ENCODE measurements at regions not wholly inside any gene's neighbourhood (a gene's known extent, or its start where the extent isn't known, plus 50 kb on each side); places are given as distances from the start of the nearest gene placed in this dataset.

DNA sequence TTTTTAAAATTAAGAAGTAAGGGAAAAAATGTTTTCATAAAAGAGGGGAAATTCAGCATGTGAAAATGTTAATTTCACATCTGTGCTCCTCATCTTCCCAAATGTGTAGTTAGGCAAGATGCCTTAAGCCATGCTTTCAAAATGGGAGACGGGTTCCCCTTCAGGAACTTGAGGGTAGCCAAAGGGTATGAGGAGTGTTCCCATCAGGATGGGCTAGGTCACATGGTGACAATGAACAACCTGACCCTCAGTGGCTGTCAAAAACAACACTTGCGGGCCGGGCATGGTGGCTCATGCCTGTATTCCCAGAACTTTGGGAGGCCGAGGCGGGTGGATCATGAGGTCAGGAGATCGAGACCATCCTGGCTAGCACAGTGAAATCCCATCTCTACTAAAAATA is 178.0 kb downstream of the ACTL7B start:
- DNase-seq (ENCODE audit: low read depth in 2 of 2) = no peak

DNA sequence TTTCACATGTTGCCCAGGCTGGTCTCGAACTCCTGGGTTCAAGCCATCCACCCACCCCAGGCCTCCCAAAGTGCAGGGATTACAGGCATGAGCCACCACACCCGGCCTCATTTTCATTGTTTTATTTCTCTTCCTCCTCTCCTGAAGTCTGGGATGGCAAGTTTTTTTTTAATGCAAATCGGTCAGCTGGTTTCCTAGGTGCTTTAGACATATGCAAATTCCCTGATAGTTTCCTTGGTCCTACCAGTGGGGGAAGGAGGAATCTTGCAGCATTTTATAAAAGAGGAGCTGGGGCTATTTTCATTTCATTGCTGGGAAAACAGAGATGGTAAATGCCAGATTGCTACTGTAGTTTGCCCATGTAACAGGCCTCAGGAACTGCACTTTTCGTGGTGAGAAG is 179.4 kb downstream of the ACTL7B start:
- no peak for DNase-seq (ENCODE audit: low read depth in 2 of 2)

DNA sequence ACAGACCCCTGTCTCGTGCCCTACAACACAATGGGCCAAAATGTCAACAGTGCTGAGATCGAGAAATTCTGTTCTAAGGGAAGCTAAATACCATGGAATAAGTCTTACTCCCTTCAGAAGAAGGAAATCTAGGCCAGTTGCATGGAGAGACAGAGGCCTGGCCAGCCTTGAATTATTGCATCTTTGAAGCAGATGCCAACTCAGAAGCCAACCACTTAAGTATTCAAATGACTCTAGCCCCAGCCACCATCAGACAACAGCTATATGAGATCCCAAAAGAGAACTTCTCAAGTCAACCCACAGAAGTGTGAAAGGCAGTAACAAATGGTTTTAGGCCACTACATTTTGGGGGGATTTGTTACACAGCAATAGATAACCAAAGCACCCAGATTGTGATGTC is 180.1 kb downstream of the ACTL7B start:
- DNase-seq (ENCODE audit: low read depth in 2 of 2) = no peak

DNA sequence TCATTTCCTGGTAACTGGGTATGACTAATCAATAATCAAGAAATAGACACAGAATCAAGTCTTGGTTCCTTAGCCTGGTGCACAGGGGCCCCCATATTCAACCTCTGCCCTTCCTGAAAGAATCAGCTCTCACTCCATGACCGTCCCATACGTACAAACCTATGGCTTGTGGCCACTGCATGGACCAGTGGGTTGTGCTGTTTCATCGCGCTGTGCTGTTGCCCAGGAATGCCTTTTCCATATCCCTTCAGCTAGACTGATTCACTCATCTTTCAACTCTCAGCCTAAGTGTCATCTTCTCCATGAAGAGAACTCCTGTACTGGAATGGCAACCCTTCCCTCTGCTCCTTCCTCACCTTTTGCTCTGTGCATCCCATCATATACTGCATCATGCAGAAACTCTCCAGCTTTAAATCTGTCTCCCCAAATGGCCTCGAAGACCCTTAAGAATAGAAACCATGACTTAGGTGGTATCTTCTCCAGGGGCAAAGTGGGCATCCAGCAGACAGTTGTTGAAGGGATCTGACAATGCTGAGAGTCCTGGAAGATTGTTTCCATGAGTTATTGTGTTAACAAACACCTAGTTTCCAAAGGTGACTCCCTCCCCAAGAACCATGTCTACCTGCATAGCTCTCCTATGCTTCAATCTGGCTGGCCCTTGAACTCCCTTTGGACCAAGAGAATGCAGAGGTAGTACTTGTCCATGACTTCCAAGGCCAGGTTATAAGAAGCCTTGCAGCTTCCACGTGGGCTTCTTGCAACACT is 180.8 kb downstream of the ACTL7B start:
- DNase-seq (ENCODE audit: low read depth in 2 of 2) = no peak

DNA sequence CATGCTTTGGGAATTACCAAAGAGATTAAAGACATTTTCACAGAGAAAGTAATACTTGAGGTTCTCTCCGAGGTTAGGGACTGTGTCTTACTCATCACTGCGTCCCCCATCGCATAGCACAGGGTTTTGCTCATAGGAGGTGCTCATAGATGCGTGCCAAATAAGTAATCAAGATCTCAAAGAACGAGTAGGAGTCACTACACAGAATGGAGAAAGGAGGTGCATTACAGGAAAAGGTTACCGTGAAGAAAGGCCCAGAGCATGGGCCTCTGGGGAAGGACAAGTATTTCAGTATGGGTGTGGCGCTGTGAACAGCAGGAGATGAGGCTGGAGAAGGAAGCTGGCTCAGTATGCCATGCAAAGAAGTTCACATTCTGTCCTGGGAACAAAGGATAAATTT is 182.4 kb downstream of the ACTL7B start:
- no peak for DNase-seq (ENCODE audit: low read depth in 2 of 2)

DNA sequence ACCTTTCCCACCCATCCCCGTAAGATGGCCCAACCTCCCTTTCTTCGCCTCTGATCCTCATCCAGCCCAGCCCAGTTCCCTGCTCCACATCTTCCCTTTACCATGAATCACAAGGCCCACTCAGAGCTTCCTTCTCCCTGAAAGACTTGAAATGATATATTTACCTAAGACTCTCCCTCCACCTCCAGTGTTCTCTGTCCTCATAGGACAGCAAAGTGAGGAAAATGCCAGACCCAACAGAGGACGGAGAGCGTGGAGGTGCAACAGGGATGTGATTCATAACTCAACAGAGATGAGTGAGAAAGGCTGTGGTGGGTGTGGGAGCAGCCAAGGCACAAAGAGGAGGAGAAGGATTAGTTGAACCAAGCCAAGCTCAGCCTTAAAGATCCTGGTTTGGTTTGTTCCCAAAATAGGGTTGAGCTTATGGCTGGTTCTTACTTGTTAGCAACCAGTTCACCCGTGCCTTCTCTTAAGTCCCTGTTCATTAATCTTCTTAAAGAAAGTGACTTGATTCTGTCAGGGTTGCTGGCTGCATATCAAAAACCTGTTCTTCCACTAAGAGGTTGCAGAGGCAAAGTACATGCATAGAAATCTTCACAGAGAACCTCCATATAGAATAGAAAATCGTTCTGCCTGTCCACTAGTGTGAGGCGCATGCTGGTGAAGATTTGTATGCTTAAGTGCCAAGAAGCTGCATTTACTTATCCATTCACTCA is 183.2 kb downstream of the ACTL7B start:
- no peak for DNase-seq (ENCODE audit: low read depth in 2 of 2)

DNA sequence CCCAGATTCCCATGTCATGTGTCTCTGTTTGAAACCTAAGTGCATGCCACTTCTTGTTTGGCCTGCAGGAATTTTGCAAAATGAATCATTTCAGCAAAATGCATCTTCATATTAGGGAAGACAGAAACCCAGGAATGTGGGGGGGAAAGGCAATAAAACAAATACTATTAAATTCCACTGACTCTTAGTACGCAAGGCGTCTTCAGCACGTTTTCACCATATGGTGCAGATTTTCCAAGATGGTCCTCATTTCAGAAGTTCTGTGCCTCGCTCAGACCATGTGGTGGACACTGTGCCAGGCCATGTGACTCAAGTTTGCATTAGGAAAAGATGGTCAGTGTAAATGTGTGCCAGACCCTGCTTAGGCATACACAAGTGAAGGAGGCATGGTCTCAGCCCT is 184.0 kb downstream of the ACTL7B start:
- no peak for DNase-seq (ENCODE audit: low read depth in 2 of 2)

DNA sequence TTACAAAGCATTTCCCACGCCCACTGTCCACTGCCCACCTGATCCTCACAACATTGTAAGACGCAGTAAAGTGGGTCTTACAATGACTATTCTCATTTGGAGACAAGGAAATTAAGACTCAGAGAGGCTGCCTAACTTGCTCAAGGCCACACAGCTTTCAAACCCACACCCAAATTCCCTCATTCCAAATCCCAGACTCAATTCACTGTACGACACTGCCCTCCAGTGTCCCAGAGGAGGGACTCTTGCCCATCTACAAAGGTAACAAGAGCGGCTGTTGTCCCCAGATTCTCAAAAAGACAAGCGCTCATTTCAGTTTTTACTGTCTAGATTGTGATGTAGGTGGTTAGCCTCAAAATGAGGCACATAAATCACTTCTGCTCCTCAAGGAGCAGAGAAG is 184.6 kb downstream of the ACTL7B start:
- DNase-seq (ENCODE audit: low read depth in 2 of 2) = no peak

DNA sequence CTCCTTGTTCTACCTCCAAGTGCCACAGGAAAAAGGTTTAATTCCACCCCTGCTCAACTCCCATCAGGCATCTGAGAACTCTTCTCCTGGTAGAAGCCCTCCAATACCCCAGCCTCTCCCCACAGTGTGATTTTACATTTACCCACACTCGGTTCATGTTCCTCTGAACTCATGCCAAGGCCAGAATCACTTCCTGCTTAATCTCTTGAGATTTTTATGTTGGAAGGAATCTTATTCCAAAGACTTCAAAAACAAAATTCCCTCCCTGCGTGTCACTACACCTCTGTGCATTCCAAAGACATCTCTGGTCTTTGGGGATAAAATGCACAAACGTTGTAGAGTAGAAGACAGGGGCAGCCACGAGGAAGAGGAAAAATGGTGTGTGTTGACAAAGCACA is 186.8 kb downstream of the ACTL7B start:
- DNase-seq (ENCODE audit: low read depth in 2 of 2) = no peak

DNA sequence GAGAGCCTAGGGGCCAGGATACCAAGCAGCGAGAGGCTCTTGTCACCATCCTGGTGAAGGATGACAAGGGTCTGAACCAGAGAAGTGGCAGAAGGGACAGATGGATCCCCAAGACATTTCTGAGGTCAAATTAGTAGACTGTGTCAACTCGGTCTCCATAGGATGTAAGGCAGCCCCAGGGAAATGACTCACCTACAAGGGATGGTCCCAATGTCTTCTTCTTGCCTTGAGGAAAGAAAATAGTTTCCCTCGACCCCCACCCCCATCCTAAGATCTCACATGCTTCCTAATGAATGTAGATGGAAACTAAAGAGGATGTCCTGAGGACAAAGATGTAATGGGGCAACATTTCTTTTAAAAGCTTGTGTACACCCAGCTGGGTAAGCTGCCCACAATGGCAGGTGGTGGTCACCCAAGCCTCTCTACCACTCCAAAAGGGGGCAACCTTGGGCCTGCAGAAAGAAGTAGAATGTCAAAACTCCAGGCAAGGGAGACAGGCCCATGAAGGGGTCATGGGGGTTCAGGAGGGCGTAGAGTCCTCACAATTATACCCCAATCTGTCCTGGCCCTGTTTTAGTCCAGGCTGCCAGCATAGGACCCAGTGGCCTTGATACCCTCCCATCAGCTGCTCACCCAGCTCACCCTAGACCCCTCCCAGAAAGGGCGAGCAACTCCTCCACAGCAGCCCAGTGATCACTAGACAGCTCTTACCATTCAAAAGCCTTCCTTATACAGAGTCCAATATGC is 187.4 kb downstream of the ACTL7B start:
- no peak for DNase-seq (ENCODE audit: low read depth in 2 of 2)

DNA sequence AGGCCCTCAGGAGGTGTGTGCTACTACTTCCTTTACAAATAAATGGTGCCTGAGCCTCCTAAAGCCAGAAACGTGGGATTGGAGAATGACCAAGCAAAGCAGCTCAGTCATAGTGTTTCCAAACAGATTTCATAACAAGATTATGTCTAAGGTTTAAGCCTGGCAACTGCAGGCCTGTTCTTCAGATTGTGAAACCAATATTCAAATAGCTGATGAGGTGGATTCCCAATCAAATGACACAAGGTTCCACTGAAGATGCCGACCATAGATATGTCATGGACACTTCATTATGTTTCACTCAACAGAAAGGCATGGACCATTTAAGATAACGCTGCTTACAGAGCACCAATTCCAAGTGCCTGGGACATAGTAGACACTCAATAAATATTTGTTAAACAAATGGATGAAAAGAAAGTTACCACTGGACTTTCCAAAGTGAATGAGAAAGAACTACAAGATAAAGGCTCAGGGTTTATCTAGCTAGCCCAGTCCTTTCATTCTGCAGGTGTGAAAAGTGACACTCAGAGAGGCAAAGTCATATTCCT is 189.5 kb downstream of the ACTL7B start:
- DNase-seq (ENCODE audit: low read depth in 2 of 2) = no peak

DNA sequence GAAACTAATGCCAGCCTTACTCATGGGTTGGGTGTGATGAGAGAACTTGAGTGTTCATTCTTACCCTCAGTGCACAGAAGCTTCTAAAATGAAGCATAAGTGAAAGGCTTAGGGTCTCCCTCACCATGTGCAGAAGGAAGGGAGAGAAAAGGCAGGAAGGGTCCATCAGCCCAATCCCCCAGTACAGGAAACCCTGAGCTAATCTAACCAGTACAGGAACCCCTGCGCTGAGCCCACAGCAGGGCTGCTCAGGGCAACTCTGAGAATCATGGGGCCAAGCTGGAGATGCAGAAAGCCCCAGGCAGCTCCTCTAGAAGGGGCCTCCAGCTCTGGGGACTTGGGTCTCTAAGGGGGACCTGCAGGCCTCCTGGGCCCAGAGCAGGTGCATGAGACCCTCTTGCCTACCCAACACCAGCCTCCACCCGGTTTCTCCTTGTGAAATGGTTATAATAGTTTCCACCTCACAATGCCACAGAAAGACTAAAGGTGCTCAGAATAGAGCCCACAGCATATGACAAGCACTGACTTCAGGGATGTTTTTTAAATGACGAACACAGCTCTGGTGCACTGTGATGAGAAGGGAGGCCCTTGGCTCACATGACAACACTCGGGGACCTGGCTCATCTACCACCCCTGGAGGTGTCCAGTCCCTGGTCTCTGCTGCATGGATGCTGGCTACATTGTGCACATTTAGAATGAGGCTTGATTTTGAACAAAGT is 190.1 kb downstream of the ACTL7B start:
- no peak for DNase-seq (ENCODE audit: low read depth in 2 of 2)

DNA sequence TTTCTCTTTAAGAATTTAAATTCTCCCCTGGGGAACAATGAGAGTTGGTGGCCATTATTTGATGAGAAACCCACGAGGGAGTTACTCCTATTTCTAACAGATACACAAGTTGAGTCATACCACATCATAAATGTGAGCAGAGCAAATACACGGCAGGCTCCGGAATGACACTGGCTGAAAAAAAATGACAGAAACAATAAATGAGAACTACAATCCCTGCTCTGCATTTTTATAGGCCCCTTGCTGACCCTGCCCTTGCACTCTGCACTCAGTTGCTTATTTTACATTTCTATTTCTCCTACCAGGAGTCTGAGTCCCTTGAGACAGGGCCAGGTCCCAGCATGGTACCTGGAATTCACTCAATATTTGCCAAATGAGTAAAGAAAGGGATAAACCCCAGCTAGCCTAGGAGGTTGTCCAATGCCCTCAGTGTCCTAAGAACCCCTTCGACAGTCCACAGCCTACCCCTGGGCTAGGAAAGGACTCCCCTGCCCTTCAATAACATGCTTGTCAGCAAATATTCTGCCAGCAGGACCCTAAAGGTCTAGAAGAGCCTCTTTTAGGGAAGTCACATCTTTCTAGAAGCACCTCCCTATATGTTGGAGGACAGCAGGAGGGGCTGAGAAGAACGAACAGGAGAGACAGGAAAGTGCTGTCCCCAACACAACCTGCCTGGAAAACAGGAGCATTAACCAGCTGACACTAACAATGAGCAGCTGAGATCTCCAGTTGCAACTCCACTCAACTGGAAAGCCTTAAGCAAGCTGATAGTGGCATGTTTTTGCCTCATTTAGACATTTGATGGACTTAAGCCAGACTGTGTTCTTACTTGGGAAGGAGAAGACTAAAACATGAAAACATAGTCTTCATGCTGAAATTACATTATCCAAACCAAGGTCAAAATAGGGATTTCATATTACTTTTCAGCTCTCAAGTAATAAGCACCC is 191.2 kb downstream of the ACTL7B start:
- no peak for DNase-seq (ENCODE audit: low read depth in 2 of 2)

DNA sequence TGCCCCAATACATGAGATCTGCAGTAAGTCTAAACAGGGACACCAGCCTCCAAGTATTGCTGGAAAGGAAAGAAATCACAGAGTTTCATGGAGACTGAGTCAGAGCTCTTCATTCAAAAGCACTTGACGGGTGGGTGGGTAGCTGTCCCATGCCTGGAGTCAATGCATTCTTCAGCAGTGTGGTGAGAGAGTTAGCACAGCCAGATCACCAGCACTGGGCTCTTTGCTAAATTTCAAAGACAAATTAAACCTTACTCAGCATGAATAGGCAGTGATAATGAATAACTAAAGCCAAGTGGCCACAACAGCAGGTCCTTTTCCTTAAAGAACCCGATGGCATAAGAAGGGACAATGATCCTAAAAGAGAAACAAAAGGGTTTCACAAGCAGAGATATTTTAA is 192.4 kb downstream of the ACTL7B start:
- no peak for DNase-seq (ENCODE audit: low read depth in 2 of 2)

DNA sequence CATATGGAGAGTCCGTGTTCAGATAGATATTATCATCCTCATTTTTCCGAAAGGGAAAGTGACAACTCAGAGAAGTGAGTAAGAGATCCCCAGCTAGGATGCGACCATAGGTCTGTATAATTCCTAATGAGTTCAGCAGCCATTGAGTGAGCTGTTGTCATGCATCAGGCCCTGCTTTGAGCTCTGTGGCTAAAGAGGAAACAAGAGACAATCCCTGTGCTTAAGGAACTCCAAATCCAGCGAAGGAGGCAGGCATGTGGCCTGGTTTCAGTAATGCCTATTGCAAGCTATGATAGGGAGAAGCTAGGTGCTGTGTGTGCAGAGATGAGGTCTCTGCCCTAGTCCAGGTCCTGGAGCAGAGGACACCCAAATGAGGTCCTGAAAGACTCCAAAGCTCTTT is 192.8 kb downstream of the ACTL7B start:
- no peak for DNase-seq (ENCODE audit: low read depth in 2 of 2)

DNA sequence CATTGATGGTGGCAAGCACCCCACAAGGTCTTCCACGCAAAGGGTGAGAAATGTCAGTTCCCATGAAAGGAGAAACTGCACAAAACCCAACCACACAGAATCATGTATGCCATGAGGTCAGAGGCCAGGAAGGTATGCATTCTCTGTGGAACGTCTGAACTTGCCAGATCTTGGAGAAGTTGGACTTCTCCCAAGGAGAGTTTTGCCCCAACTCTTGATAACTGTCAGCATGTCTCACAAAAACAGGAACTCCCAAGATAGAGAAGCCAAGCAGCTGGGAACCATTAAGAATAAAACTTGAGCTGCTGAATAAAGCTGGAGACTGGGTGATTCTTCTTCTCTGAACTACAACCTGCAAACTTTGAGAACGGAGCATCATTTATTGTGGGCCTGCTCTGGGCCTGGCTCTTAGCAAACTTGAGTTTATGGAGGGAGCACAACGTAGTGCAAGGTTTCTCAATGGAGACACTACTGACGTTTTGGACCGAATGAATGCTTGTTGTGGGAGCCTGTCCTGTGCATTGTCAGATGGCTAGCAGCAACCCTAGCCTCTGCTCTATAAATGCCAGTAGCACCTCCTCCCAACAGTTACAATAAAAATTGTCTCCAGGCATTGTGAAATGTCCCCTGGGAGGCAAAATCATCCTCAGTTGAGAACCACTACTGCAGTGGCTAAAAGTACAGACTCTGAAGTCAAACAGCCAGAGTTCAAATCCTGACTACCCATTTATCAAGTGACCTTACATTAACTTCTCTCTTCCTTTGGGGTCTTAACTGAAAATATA is 193.5 kb downstream of the ACTL7B start:
- no peak for DNase-seq (ENCODE audit: low read depth in 2 of 2)

DNA sequence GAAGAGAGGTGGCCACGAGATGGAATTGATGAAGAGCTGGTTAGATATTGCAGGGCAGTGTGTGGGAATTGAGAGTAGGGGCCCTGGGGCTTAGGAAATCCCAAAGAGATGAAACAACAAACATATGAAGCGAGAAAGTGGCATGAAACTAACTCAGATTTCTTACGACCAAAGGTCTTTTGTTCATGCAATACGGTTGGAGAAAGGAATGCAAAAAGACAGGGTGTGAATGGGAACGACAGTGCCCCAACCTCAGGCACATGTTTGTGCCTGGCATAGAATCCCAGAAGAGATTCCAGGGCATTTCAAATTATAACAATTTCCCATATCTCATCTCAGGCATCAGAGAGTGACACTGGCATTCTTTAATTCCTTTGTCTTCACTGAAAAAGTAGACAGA is 199.2 kb downstream of the ACTL7B start:
- DNase-seq (ENCODE audit: low read depth in 2 of 2) = no peak

DNA sequence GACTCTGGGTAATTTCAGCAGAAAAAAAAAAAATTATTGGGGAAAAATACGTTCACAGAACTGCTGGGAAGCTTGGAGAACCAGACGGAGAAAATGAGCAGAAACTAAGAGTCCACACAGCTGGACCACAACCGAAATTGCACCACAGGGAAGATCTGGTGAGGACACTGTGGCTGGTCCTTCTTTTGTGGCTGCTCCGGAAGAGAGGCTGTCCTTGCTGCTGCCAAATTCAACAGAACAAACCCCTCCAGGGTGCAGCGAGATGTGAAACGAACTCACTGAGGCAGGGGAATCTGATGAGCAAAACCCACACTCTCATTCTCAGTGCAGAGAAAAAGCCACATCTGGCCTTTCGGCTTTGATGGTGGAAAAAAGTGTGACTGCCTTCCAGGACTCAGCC is 200.0 kb downstream of the ACTL7B start:
- DNase-seq (ENCODE audit: low read depth in 2 of 2) = no peak

DNA sequence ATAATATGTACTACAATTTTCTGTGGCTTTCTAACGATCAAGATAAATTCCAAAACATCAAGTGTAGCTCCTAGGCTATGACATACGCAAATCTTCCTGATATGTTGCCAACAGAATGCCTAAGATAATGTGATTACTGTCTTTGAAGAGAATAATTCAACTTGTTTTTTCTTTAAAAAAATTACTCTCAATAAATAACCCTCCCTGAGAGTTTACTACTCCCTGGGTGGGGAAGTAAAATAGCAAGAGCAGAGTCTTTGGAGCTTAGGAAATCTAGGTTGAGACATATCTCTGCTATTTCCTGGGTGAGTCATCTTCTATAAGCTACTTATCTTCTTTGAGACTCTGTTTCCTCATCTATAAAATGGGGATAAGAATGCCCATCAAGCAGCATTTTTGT is 201.2 kb downstream of the ACTL7B start:
- DNase-seq (ENCODE audit: low read depth in 2 of 2) = no peak

DNA sequence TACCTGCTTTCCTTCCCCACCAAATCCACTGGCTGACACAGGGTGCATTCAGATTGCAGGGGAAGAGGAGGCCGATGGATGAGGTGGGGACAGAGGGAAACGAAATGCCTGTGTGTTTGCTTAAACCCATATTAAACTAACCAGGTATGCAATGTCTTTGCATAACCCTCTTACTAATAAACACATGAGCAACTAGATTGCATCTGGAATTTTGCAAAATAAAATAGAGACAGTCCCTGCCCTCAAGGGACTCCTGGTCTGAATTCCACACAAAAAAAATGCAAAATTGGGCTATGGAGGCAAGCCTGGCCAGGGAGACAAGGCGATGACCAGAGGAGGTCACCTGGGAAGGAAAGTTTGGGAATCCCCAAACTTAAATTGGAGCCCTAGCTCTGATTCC is 202.9 kb downstream of the ACTL7B start:
- DNase-seq (ENCODE audit: low read depth in 2 of 2) = no peak
